ENCODE measurements at regions not wholly inside any gene's neighbourhood (a gene's known extent, or its start where the extent isn't known, plus 50 kb on each side); places are given as distances from the start of the nearest gene placed in this dataset.

GRCh38 chr14:36245223-36245622 lies 68.7 kb upstream of the PTCSC3 start:
- H3K9me3 ChIP-seq (ENCODE audit: low read depth), result no peaks in the 10 kb centered on the region
- no peaks in the 10 kb centered on the region for H3K4me1 ChIP-seq (ENCODE audit: insufficient read depth)
- 65% methylated on average over 3 of the region's 3 CpGs for WGBS (ENCODE audit: low lambda C conversion rate, missing lambda C conversion rate)
- DNase-seq (ENCODE audit: low spot score), result no peak
- no peaks in the 10 kb centered on the region for H3K27me3 ChIP-seq
- no peak overlapping the region for H3K4me2 ChIP-seq
- TF ChIP-seq, protein P1, sequence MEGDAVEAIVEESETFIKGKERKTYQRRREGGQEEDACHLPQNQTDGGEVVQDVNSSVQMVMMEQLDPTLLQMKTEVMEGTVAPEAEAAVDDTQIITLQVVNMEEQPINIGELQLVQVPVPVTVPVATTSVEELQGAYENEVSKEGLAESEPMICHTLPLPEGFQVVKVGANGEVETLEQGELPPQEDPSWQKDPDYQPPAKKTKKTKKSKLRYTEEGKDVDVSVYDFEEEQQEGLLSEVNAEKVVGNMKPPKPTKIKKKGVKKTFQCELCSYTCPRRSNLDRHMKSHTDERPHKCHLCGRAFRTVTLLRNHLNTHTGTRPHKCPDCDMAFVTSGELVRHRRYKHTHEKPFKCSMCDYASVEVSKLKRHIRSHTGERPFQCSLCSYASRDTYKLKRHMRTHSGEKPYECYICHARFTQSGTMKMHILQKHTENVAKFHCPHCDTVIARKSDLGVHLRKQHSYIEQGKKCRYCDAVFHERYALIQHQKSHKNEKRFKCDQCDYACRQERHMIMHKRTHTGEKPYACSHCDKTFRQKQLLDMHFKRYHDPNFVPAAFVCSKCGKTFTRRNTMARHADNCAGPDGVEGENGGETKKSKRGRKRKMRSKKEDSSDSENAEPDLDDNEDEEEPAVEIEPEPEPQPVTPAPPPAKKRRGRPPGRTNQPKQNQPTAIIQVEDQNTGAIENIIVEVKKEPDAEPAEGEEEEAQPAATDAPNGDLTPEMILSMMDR (IDR thresholded peaks at IDR 0.05; ENCODE audit: poor library complexity), result no peak
- TF ChIP-seq EZH2 (IDR thresholded peaks at IDR 0.05; ENCODE audit: borderline replicate concordance) (no peak), EZH2phosphoT487 (IDR thresholded peaks at IDR 0.05; ENCODE audit: low read depth, severe bottlenecking, unreplicated experiment) (no peak)
- no peaks in the 10 kb centered on the region for H3K9me2 ChIP-seq (replicated peaks; ENCODE audit: insufficient read depth)
- H3K36me3 ChIP-seq (replicated peaks; ENCODE audit: insufficient read depth, low read depth), result no peaks in the 10 kb centered on the region
- no peaks in the 10 kb centered on the region for H4K20me1 ChIP-seq (ENCODE audit: insufficient read depth, poor library complexity, severe bottlenecking)
- no peak overlapping the region for H2AFZ ChIP-seq
- no peak overlapping the region for H3K27ac ChIP-seq
- no peak overlapping the region for H3K4me3 ChIP-seq
- no peaks in the 10 kb centered on the region for H3K79me2 ChIP-seq

GRCh38 chr14:36243183-36243582 lies 66.7 kb upstream of the PTCSC3 start:
- TF ChIP-seq, protein P1 (IDR thresholded peaks at IDR 0.05; ENCODE audit: poor library complexity), result no peak
- no peak for TF ChIP-seq EZH2phosphoT487 (IDR thresholded peaks at IDR 0.05; ENCODE audit: low read depth, severe bottlenecking, unreplicated experiment)
- no peak for TF ChIP-seq EZH2 (IDR thresholded peaks at IDR 0.05; ENCODE audit: borderline replicate concordance)
- no peak for DNase-seq (ENCODE audit: low spot score)
- Histone ChIP-seq H3K9me2 (replicated peaks; ENCODE audit: insufficient read depth) (no peaks in the 10 kb centered on the region), H2AFZ (no peak overlapping the region), H3K9me3 (ENCODE audit: low read depth) (no peaks in the 10 kb centered on the region), H3K36me3 (replicated peaks; ENCODE audit: insufficient read depth, low read depth) (no peaks in the 10 kb centered on the region), H4K20me1 (ENCODE audit: insufficient read depth, poor library complexity, severe bottlenecking) (no peaks in the 10 kb centered on the region), H3K27ac (no peak overlapping the region), H3K4me1 (ENCODE audit: insufficient read depth) (peaks cover 2% of the 10 kb centered on the region), H3K27me3 (no peaks in the 10 kb centered on the region), H3K4me2 (no peak overlapping the region), H3K79me2 (no peaks in the 10 kb centered on the region), H3K4me3 (no peak overlapping the region)
- WGBS (ENCODE audit: low lambda C conversion rate, missing lambda C conversion rate), result 83% methylated on average over 1 of the region's 1 CpG

DNA sequence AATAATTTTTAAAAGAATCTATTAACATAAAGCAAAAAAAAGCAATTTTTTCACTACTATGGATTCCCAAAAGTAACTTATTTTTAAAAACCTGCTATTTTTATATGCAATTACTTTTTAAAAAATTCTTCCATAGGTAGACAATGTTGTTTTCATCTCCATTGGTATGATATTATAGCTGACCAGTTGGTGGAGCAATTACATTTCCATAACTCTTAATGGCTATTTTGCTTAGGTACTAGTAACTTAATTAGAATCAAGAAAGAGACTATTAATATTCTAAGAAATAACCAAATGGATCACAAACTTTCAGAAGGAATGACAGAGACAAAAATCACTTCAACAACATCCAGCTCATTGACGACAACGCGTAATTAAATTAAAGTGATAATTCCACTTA lies 64.7 kb upstream of the PTCSC3 start:
- 86% methylated on average over 3 of the region's 3 CpGs for WGBS (ENCODE audit: low lambda C conversion rate, missing lambda C conversion rate)
- Histone ChIP-seq H4K20me1 (ENCODE audit: insufficient read depth, poor library complexity, severe bottlenecking) (no peaks in the 10 kb centered on the region), H3K4me2 (no peak overlapping the region), H3K27ac (no peak overlapping the region), H3K36me3 (replicated peaks; ENCODE audit: insufficient read depth, low read depth) (no peaks in the 10 kb centered on the region), H3K79me2 (no peaks in the 10 kb centered on the region), H3K9me2 (replicated peaks; ENCODE audit: insufficient read depth) (no peaks in the 10 kb centered on the region), H3K4me1 (ENCODE audit: insufficient read depth) (peaks cover 11% of the 10 kb centered on the region), H2AFZ (no peak overlapping the region), H3K27me3 (no peaks in the 10 kb centered on the region), H3K4me3 (no peak overlapping the region), H3K9me3 (ENCODE audit: low read depth) (no peaks in the 10 kb centered on the region)
- TF ChIP-seq, protein P1 (IDR thresholded peaks at IDR 0.05; ENCODE audit: poor library complexity), result peak; percentile 16
- no peak for TF ChIP-seq EZH2 (IDR thresholded peaks at IDR 0.05; ENCODE audit: borderline replicate concordance)
- no peak for TF ChIP-seq EZH2phosphoT487 (IDR thresholded peaks at IDR 0.05; ENCODE audit: low read depth, severe bottlenecking, unreplicated experiment)
- no peak for DNase-seq (ENCODE audit: low spot score)
